Fibroblast of the conjunctiva (primary cell): ENCODE measurements at regions not wholly inside any gene's neighbourhood (a gene's known extent, or its start where the extent isn't known, plus 50 kb on each side); places are given as distances from the start of the nearest gene placed in this dataset.
A peak's percentile ranks its signal among the peaks of the same experiment; 100 is the strongest.

Experiments used
- DNase-seq: peaks from one replicate; pipeline ENCODE4 v3.0.0-alpha.2; 2010; ENCODE audit warnings: low read depth

DNA sequence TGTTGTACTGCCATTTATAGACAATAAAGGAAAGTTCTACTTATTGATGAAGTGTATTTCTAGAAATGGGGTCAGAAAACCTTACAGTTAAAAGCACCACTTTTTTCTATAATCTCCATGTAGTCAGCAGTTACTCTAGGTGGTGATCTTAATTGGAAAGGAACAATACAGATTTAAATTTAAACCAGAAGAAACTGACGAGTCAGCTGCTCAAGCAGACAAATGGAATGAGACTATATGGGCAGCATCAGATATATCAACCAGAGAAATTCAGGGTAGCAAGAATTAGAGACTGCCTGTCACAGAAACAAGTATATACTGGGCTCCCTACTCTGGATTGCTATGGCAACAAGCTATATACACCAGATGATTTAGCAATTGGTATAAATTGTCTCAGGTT lies 99.6 kb upstream of the SCG2 start:
- DNase-seq = no peak

DNA sequence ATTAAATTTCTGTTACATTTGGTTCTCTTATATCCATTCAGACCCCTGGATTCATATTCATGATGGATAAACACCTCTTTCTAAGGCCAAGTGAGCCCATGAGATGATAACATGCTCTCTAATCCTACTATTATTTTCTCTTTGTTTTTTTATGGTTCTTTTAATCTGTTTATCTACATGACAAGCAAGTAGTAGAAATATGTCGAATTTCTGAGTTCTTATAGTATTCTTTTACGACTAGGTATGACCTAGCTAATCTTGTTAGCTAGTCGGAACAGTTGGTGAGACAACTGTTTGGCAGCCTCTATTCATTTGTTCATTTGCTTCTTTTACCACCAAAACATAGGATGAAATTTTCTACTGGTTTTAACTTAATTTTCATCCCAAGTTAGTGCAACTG lies 98.1 kb upstream of the SCG2 start:
- no peak for DNase-seq

DNA sequence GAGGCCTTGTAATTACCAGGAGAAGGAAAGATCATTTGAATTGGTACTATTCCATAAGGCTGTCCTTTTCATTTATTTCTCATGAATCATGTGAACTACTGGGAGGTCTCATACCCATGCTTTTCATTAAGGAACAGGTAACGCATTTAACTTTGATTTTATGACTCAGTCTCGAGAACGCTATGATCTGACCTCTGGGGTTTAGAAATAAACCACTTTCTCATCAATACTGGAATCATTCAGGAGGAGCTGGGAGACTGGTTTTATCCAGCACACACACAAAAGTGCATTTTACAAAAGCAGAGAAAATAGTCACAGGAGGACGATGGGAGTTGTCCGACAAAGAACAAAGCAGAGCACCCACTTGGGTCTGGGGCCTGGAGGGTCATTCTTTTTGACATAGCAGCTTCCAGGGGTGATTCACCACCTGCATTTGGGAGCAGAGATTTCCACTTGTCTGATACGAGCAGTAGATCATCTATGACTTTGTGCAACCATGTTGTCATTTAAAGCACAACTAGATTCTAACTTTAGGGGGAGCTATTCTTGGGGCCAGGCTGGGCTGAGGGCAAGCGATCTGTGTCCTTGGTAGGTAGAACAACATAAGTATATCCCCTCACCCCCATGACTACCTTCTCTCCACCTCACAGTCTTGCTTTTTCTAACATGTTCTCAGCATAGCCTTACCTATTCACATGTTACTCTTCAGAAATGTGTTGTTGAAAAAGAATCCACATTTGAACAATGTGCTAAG lies 95.9 kb upstream of the SCG2 start:
- no peak for DNase-seq

DNA sequence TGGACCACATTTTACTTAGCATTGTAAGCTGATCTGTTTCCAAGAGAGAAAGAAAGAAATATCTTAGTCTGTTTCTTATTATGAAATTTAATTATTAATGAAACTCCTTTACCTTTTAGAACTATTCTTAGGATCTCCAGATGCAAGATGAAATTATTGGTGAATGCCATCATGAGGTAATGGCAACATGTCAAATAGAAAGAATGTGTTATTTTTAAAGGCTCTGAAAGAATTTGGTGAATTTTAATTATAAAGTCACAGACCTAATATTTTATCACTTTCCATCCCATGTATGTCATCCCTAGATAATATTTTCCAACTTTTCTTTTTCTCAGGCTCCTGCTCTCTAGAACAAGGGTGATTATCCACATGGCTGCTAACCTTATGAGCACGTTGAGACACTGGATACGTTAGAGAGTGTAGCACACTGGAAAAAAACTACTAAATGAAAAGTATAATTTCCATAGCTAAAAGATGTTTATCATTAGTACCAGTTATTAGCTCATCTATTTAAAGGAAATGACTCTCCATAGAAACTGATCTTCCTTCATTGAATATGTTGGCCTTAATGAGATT lies 95.2 kb upstream of the SCG2 start:
- DNase-seq = no peak

DNA sequence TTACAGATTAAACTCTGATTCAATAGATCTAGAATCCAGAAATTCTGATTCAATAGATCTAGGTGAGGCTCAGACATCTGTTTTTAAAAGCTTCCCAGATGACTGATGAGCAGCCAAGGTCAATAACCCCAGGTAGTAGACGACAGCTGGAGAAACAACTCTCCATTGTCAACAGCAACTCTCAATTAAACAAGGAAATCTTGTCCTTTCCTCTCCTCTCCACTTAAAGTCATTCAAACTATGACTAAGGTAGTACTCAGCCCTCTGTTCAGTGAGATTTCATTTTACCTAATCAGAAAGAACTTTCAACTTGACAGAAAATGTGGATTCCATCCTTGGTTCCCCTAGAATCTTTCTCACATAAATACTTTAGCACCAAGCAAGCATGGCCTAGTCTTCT lies 94.6 kb upstream of the SCG2 start:
- DNase-seq = no peak

DNA sequence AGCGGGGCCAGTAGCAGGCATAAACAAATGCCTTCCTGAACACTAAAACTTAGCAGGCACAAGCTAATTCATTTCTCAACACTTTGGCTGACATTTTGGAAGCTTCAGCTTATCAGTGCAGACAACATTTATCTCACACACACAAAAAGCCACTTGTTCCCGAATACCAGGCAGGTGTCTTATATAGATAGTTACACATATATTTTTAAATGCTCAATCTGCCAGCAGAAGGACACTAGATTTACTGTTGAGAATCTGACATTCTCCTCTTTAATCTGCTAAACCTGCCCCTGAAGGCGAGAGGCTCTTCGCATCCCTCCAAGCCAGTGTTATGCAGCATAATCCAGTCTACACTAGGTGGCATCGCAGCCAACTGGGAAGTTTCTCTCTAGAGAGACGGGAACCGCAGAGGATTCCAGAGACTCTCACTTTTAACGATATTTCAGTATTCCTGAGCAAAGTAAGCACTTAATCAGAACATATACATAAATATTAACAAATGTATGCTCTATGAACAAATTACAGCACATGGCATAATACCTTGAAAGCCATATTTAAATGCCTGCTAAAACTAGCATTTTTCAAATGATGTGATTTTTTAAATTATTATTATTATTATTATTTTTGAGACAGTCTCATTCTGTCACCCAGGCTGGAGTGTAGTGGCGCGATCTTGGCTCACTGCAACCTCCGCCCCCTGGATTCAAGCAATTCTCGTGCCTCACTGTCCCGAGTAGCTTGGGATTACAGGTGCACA lies 90.2 kb upstream of the SCG2 start:
- DNase-seq = no peak

DNA sequence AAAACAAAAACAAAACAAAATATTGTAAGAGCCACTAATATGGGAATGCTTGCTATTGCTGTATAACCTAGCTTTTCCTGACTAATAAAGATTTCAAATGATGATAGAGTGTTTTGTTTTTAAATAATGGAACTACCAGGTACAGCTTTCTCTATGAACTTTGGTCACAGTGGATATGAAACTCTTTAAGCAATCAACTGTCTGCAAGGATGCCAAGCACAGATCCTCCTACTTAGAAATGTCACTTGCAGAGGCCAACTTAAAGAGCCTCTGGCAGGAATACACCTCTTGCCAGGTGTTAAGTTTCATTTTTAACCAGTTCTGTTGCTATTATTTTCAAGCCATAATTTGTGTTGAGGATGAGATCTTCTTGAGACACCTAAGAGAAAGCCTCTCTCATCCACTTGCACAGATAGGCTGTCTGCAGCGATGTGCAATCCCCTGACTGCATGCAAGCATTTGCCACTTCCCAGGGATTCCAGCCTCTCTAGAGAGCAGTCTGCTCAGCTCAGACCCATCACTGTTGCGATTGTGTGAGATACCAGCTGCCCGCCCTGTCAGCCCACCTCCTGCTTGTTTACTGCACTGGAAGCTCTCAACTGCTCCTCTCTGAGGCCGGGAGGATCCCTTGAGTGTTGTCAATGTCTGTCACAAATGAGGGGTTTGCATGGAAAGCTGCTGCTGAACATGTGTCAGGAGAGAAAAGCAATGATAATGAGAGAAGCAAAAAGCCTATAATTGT lies 86.1 kb upstream of the SCG2 start:
- DNase-seq = no peak

DNA sequence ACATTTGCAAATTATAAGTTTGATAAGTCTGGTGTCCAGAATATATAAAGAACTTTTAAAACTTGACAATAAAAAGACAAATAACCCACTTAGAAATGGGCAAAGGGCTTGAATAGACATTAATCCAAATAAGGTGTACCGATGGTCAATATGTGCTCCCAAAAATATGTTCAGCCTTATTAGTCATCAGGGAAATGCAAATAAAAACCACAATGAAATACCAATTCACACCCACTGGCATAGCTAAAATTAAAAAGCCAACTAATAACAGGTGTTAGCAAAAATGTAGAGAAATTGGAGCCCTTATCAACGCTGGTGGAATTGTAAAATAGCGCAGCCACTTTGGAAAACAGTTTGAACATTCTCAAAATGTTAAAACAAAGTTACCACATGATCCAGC lies 79.0 kb upstream of the SCG2 start:
- no peak for DNase-seq

DNA sequence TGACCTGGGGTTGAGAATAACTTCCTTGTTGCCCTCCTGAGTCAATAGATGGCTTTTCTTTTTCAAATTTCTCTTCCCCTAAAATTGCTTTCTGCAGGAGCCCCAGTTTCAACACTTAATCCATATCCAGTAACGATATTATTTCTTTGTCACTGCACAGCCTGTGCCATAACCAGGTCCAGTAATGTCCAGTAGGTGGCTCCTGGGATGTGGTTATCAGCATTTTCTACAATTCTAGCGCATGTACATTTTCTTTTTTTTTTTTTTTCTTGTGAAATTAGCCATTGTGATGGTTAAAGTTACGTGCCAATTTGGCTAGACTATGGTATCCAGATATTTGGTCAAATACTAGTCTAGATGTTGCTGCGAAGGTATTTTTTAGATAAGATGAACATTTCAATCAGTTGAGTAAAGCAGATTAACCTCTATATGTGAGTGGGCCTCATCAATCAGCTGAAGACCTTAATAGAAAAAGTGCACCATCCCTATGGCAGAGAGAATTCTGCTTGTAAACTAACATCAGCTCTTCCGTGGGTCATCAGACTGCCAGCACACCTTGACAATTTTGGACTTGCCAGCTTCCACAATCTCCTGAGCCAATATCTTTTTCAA lies 72.9 kb upstream of the SCG2 start:
- peak; percentile 14 for DNase-seq

DNA sequence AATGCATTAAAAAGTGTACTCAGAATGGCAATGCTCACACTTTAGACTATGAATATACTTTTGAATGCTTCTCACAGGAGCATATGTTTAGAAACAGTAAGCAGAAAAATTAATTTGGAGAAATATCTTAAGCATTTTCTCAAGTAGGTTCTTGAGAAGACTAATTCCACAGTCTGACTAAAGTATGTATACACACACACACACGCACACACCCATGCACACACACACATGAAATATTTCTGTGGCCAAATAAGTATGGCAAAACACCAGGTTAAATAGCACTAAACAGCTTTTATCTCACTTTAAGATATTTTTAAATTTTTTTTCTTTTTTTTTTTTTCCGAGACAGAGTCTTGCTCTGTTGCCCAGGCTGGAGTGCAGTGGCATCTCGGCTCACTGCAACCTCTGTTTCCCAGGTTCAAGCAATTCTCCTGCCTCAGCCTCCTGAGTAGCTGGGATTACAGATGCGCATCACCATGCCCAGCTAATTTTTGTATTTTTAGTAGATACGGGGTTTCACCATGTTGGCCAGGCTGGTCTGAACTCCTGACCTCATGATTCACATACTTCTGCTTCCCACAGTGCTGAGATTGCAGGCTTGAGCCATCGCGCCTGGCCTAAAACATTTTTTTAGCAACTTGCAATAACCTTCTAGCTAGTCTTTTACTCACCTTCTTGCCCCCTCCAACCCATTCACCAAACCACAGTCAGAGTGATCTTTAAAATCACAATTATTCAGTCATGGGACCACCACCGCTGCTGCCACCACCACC lies 67.5 kb upstream of the SCG2 start:
- DNase-seq = no peak

DNA sequence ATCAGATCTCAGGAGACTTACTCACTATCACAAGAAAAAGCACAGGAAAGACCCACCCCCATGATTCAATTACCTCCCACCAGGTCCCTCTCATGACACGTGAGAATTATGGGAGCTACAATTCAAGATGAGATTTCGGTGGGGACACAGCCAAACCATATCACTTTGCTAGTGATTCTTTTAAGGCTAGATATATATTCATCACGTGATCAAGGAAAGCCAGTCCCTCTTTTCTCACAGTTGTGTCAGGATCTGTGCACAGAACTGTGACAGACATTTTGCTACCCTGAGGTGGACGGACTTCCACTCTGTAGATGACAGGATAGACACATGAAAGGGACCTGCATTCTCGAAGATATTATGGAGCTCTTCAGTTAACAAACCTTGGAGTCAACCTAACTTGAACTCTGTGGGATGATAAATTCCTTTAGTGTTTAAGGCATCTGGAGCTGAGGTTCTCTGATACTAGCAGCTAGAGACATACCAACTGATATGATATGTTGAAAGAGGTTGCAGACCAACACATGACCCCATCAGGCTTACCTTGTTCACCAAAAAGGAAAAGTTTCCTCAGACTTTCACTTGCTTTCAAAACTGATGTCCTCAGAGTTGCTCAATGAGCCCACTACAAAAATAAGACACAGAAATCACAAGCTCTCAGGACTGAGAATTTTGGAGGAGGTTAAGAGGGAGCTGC lies 66.3 kb upstream of the SCG2 start:
- no peak for DNase-seq

DNA sequence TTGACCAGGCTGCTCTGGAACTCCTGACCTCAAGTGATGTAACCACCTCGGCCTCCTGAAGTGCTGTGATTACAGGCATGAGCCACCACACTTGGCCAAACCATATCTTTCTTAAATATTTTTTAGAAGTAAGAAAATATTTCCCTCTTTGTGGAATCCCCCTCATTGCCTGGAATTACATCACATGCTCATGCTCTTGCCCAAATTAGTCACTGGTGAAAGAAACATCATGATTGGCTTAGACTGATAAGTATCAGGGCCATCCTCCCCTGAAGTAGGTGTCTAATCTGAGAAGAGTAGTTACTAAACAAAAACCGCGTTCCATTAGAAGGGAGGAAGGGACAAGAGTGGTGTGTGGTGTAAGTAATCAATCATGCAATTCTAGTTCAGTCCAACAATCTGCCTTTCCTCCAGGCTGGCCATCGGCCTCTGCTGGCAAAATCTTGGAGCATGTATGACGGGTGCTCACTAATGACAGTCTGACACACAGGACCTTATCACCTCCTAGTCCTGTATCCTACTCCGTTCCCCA lies 52.3 kb upstream of the SCG2 start:
- no peak for DNase-seq

DNA sequence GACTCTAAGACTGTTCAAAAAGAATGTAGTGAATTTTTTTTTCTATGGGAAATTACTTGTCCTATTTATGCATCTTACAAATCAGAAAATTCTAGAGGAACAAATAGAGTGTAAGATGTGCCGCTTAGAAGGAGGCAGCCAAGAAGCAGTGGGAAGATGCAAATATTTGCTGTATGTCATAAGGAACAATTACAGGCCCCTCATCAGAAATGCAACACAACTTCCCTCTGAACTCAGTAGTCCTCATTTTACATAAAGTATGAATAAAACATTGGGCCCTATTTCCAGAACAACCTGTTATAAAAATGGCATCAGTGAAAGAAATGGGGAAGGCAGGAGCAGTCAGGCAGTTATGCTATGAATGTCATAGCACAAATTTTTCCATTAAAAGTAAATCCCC lies 50.7 kb upstream of the SCG2 start:
- no peak for DNase-seq

DNA sequence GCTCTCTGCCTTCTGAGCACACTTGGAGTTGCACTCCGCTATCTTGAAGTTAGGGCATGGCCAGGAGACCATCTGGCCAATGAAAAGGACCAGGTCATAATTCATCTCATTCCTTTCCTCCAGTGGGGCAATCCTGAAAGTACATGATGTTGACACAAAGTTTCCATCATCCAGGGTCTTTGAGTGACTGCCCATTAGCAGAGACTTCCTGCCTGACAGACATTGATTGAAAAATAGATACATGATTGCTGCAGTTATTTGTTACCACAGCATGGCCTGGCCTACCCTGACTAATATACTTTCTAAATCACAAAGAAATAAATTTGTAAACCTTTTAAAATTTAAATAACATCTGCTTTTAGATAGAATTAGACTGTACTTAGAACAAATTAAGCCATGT lies 50.0 kb upstream of the SCG2 start:
- no peak for DNase-seq
